Osteocyte (in vitro differentiated cells): ENCODE measurements at regions not wholly inside any gene's neighbourhood (a gene's known extent, or its start where the extent isn't known, plus 50 kb on each side); places are given as distances from the start of the nearest gene placed in this dataset.

Experiments used
- DNase-seq: peaks from one replicate; pipeline ENCODE4 v3.0.0; 2021; ENCODE audit warnings: mixed read lengths; ENCODE audit not compliant: unreplicated experiment; ENCODE audit errors: extremely low spot score
- H3K27ac Mint-ChIP-seq: one replicate; pipeline ENCODE4 v1.8.0; 2021; ENCODE audit warnings: mild to moderate bottlenecking, mixed read lengths; ENCODE audit not compliant: unreplicated experiment
- H3K27me3 Mint-ChIP-seq: one replicate; pipeline ENCODE4 v1.8.0; 2021; ENCODE audit warnings: mixed read lengths; ENCODE audit not compliant: unreplicated experiment
- H3K36me3 Mint-ChIP-seq: one replicate; pipeline ENCODE4 v1.8.0; 2021; ENCODE audit warnings: mixed read lengths; ENCODE audit not compliant: unreplicated experiment
- H3K4me1 Mint-ChIP-seq: one replicate; pipeline ENCODE4 v1.8.0; 2021; ENCODE audit warnings: mixed read lengths; ENCODE audit not compliant: unreplicated experiment
- H3K4me3 Mint-ChIP-seq: one replicate; pipeline ENCODE4 v1.8.0; 2021; ENCODE audit warnings: mild to moderate bottlenecking, moderate library complexity, mixed read lengths; ENCODE audit not compliant: unreplicated experiment
- H3K9me3 Mint-ChIP-seq: one replicate; pipeline ENCODE4 v1.8.0; 2021; ENCODE audit warnings: mixed read lengths; ENCODE audit not compliant: unreplicated experiment
- CTCF ChIP-seq: fragments of 200-600 bp; sonication (generic); IDR thresholded peaks from 2 replicates; pipeline ENCODE4 v1.5.0; 2021; ENCODE audit warnings: antibody characterized with exemption, mild to moderate bottlenecking, moderate library complexity

- TF ChIP-seq CTCF, result no peak
- no peak for DNase-seq
- Mint-ChIP-seq H3K9me3 (no peaks in the 10 kb centered on the region), H3K27ac (peak overlapping the region; percentile 44), H3K27me3 (no peaks in the 10 kb centered on the region), H3K36me3 (peaks cover 4% of the 10 kb centered on the region), H3K4me3 (no peak overlapping the region), H3K4me1 (peaks cover 78% of the 10 kb centered on the region)
Measured at GRCh38 chr6:44056392-44057237, 70.6 kb downstream of the MRPL14 start.

- Mint-ChIP-seq H3K27me3 (no peaks in the 10 kb centered on the region), H3K4me3 (no peak overlapping the region), H3K36me3 (peaks cover 2% of the 10 kb centered on the region), H3K4me1 (peaks cover 83% of the 10 kb centered on the region), H3K27ac (peak overlapping the region; percentile 68), H3K9me3 (no peaks in the 10 kb centered on the region)
- TF ChIP-seq CTCF, result no peak
- DNase-seq, result no peak
Measured at GRCh38 chr6:44054721-44055559, 72.3 kb downstream of the MRPL14 start.

- no peak overlapping the region for H3K4me3 Mint-ChIP-seq
- H3K27me3 Mint-ChIP-seq, result no peaks in the 10 kb centered on the region
- no peak for DNase-seq
- no peaks in the 10 kb centered on the region for H3K9me3 Mint-ChIP-seq
- TF ChIP-seq CTCF, result no peak
- H3K36me3 Mint-ChIP-seq, result no peaks in the 10 kb centered on the region
- peaks cover 88% of the 10 kb centered on the region for H3K4me1 Mint-ChIP-seq
- peak overlapping the region; percentile 68 for H3K27ac Mint-ChIP-seq
Measured at GRCh38 chr6:44053760-44054556, 73.3 kb downstream of the MRPL14 start.

GRCh38 chr6:44053106-44053756 is 74.0 kb downstream of the MRPL14 start:
- Mint-ChIP-seq H3K4me1 (peaks cover 85% of the 10 kb centered on the region), H3K36me3 (no peaks in the 10 kb centered on the region), H3K27me3 (no peaks in the 10 kb centered on the region), H3K4me3 (no peak overlapping the region), H3K9me3 (no peaks in the 10 kb centered on the region), H3K27ac (no peak overlapping the region)
- DNase-seq, result no peak
- TF ChIP-seq CTCF, result no peak
